Colonic mucosa (tissue), 4 donors: ENCODE measurements at regions not wholly inside any gene's neighbourhood (a gene's known extent, or its start where the extent isn't known, plus 50 kb on each side); places are given as distances from the start of the nearest gene placed in this dataset.
A peak's percentile ranks its signal among the peaks of the same experiment; 100 is the strongest.

Experiments used
- DNase-seq: peaks from one replicate; pipeline ENCODE4 v3.0.0-alpha.2; 2020
- H3K27ac ChIP-seq: fragments of 200-600 bp; one replicate; pipeline ENCODE4 v1.8.0; 2021
- H3K27me3 ChIP-seq: fragments of 200-600 bp; one replicate; pipeline ENCODE4 v1.8.0; 2021
- H3K36me3 ChIP-seq: fragments of 200-600 bp; one replicate; pipeline ENCODE4 v1.8.0; 2021
- H3K4me1 ChIP-seq: fragments of 200-600 bp; one replicate; pipeline ENCODE4 v1.8.0; 2021; ENCODE audit warnings: mild to moderate bottlenecking
- H3K4me3 ChIP-seq: fragments of 200-600 bp; one replicate; pipeline ENCODE4 v1.8.0; 2021
- H3K9ac ChIP-seq, 2 donors: one replicate each; pipeline ENCODE4 v1.7.0; 2013; ENCODE audit warnings: control low read depth in 2 of 2, low read depth in 2 of 2, low read length in 2 of 2
- H3K9me3 ChIP-seq: fragments of 200-600 bp; one replicate; pipeline ENCODE4 v1.8.0; 2021
- intact Hi-C: fragments of 100-400 bp; cut with DNase I; formaldehyde crosslinking; loops from one replicate; pipeline ENCODE4 v1.14.1; 2022
- TF ChIP-seq, protein P1 (sequence below): fragments of 200-600 bp; IDR thresholded peaks from one replicate; pipeline ENCODE4 v1.8.0; 2022; ENCODE audit warnings: antibody characterized with exemption, mild to moderate bottlenecking
- donor health status: healthy.
- donor health status: DM: no; HTN: no; CAD: no.
- donor health status: DM: no; HTN: no; CAD: no.

DNA sequence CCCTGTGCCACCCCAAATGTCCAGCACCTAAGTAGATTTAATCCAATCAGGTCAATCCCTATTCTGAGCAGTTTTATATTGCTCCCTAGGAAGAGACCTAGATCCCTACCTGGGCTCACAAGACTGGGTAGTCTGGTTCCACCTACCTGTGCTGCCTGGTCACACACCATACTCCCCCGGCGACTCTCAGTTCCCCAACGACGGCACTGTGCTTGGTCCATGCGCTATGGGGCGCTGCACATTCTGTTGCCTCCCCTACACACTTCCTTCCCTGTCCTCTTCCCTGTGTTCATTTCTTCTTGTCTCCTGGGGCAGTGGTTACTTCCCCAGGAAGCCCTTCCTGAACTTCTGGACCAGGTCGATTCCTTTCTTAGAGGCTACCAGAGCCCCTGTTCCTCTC lies 109.9 kb upstream of the IL12B start:
- intact Hi-C loops: loop anchor here (5.0 to 10.0 kb wide), 2 partner anchors 547 to 685 kb away; no protein-coding TSS in a partner anchor
- H3K9me3 ChIP-seq: no peaks in the 10 kb centered on the region
- H3K4me3 ChIP-seq: no peak overlapping the region
- no peak for DNase-seq
- H3K9ac ChIP-seq: no peak overlapping the region
- no peaks in the 10 kb centered on the region for H3K36me3 ChIP-seq
- H3K27me3 ChIP-seq: no peaks in the 10 kb centered on the region
- no peaks in the 10 kb centered on the region for H3K4me1 ChIP-seq
- no peak overlapping the region for H3K27ac ChIP-seq
- TF ChIP-seq, protein P1, sequence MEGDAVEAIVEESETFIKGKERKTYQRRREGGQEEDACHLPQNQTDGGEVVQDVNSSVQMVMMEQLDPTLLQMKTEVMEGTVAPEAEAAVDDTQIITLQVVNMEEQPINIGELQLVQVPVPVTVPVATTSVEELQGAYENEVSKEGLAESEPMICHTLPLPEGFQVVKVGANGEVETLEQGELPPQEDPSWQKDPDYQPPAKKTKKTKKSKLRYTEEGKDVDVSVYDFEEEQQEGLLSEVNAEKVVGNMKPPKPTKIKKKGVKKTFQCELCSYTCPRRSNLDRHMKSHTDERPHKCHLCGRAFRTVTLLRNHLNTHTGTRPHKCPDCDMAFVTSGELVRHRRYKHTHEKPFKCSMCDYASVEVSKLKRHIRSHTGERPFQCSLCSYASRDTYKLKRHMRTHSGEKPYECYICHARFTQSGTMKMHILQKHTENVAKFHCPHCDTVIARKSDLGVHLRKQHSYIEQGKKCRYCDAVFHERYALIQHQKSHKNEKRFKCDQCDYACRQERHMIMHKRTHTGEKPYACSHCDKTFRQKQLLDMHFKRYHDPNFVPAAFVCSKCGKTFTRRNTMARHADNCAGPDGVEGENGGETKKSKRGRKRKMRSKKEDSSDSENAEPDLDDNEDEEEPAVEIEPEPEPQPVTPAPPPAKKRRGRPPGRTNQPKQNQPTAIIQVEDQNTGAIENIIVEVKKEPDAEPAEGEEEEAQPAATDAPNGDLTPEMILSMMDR: no peak

DNA sequence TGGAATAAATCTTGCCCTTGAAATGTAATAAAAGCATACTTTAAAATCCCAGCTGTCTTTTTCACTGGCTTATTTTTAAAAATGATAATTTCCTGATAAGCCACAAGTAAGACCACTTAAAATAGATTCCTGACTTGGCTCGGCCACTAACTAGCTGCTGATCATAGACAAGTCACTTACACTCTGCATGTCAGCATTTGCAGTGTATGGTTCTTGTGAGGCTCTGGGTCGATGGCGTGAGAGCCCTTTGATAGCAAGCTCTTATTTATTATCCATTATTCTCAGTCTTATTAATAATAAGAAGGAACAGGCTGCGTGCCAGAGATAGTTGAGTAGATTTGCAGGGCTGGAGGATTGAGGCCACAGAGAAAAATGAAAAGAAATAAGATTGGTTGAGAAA lies 110.7 kb upstream of the IL12B start:
- Histone ChIP-seq H3K9ac (no peak overlapping the region), H3K27ac (no peak overlapping the region), H3K36me3 (no peaks in the 10 kb centered on the region), H3K4me3 (no peak overlapping the region), H3K4me1 (no peaks in the 10 kb centered on the region), H3K27me3 (no peaks in the 10 kb centered on the region), H3K9me3 (no peaks in the 10 kb centered on the region)
- no peak for DNase-seq
- TF ChIP-seq, protein P1: no peak
- intact Hi-C loops: loop anchor here (5.0 to 10.0 kb wide), 2 partner anchors 546 to 684 kb away; no protein-coding TSS in a partner anchor

DNA sequence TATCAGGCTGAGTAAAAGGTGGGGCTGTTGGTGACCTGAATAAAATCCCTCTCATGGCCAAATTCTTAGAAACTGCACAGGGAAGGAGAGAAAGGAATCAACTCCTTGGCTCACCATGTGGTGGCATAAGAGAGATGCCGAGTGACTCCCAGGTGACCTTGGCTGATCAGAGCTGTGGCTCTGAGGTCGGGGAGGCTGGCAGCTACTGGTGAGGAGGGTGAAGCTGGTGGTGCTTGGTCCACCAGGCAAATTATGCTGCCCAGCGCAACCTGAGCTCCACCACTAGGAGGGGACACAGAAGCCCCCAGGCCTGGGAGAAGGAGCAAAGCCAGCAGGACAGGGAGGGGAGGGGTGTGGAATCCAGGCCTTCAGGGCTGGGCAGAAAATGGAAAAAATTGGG lies 111.2 kb upstream of the IL12B start:
- intact Hi-C loops: loop anchor here (5.0 to 10.0 kb wide), 2 partner anchors 546 to 683 kb away; no protein-coding TSS in a partner anchor

DNA sequence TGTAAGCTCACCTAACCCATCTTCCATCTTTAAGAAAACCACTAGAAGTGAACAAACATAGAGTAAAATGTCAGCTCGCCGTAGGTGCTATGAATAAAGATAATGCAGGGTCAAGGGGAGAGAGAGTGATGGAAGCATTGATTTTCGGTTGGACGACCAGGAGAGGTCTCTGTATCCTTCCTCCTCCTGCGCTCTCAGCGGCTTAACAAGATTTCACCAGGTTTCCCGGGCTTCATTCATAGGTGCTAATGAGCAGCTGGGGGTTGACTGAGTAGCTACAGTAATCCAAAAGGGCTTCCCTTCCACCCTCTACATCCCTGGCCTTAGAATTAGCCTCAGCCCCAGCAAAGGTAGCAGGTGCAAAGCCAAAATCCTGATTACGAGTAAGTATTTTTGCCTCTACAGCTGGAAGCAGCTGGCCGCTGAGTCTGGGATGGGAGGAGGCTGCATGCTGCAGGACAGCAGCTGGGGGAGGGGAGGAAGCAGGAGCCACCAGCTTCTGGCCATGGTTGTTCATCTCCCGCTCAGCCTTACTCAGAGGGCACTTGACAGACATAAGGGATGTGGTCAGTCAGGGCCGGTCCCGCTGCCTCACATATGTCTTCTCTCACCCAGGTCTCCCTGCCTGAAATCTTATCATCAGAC lies 112.0 kb upstream of the IL12B start:
- H3K27ac ChIP-seq: no peak overlapping the region
- DNase-seq: peak; percentile 22
- no peaks in the 10 kb centered on the region for H3K4me1 ChIP-seq
- TF ChIP-seq, protein P1: no peak
- no peak overlapping the region for H3K9ac ChIP-seq
- H3K4me3 ChIP-seq: no peak overlapping the region
- no peaks in the 10 kb centered on the region for H3K9me3 ChIP-seq
- no peaks in the 10 kb centered on the region for H3K36me3 ChIP-seq
- intact Hi-C loops: loop anchor here (5.0 to 10.0 kb wide), 2 partner anchors 545 to 682 kb away; no protein-coding TSS in a partner anchor
- no peaks in the 10 kb centered on the region for H3K27me3 ChIP-seq

More for the DNA sequence above, 111.2 kb upstream of the IL12B start:
- Histone ChIP-seq H3K4me1 (no peaks in the 10 kb centered on the region), H3K9ac (no peak overlapping the region), H3K9me3 (no peaks in the 10 kb centered on the region), H3K27me3 (no peaks in the 10 kb centered on the region), H3K36me3 (no peaks in the 10 kb centered on the region), H3K4me3 (no peak overlapping the region), H3K27ac (no peak overlapping the region)
- TF ChIP-seq, protein P1: no peak
- no peak for DNase-seq

DNA sequence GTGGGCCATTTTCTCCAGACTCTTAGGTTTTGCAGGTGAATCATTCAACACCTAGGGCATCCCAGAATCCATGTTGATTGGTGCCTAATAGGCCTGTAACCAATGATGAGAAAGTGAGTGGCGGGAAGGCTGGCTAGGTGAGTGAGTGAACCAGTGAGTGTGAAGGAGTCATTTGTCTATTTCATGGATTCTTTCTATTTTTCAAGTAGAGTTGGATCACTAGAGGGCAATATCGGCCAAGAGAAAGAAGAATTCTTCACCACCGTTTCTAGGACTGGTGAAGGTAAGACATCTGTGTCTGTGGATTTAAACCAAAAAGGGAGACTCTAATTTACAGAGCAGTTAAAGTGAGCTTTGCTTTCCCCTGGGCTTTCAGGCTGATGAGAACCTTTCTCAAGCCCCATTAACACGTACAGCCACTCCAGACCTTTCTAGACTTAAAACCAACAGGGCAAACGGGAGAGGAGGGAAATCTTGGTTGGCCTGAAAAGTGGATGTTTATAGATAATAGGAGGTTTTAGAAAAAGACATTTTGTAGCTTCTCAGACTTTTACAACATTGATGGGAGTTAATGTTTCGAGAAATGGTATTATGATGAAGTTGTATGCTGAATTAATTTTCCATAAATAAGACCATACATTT lies 114.3 kb upstream of the IL12B start:
- Histone ChIP-seq H3K9ac (no peak overlapping the region), H3K4me3 (no peak overlapping the region), H3K27me3 (no peaks in the 10 kb centered on the region), H3K4me1 (no peaks in the 10 kb centered on the region), H3K36me3 (no peaks in the 10 kb centered on the region), H3K27ac (no peak overlapping the region), H3K9me3 (no peaks in the 10 kb centered on the region)
- DNase-seq: no peak
- TF ChIP-seq, protein P1: no peak
- intact Hi-C loops: loop anchor here (5.0 to 10.0 kb wide), 2 partner anchors 543 to 680 kb away; no protein-coding TSS in a partner anchor
